ENCODE measurements at regions not wholly inside any gene's neighbourhood (a gene's known extent, or its start where the extent isn't known, plus 50 kb on each side); places are given as distances from the start of the nearest gene placed in this dataset.

- no peak for TF ChIP-seq CTCF (IDR thresholded peaks at IDR 0.05)
- no peak for TF ChIP-seq EZH2 (IDR thresholded peaks at IDR 0.05)
- no peak for TF ChIP-seq EZH2phosphoT487 (IDR thresholded peaks at IDR 0.05)
These were observed 192.8 kb downstream of the LTN1 start for GRCh38 chr21:28799926-28800325.
